CD4-positive, alpha-beta memory T cell (primary cell): ENCODE measurements at regions not wholly inside any gene's neighbourhood (a gene's known extent, or its start where the extent isn't known, plus 50 kb on each side); places are given as distances from the start of the nearest gene placed in this dataset.

Source experiments
- CTCF ChIA-PET: fragments of 350-600 bp; sonication (Branson Sonifier 250); formaldehyde crosslinking; loops from one replicate; lab custom pipeline; 2021; ENCODE audit warnings: inconsistent platforms; ENCODE audit not compliant: partially characterized antibody; lab: Charles Lee
- POLR2A ChIA-PET: fragments of 350-600 bp; sonication (Branson Sonifier 250); formaldehyde crosslinking; loops from one replicate; lab custom pipeline; 2021; ENCODE audit not compliant: partially characterized antibody; lab: Charles Lee
- DNase-seq, 5 donors: peaks; one replicate each; pipeline versions ENCODE4 v3.0.0 to v3.0.0-alpha.2; 2020 to 2022; ENCODE audit warnings: mixed read lengths in 1 of 5
- H3K27ac ChIP-seq: one replicate; pipeline ENCODE4 v1.7.0; 2013; ENCODE audit warnings: low read depth, low read length
- H3K27me3 ChIP-seq: 2 replicates; pipeline ENCODE4 v1.7.0; 2013; ENCODE audit warnings: mild to moderate bottlenecking, low read length, moderate library complexity; ENCODE audit not compliant: insufficient read depth
- H3K36me3 ChIP-seq: 2 replicates; pipeline ENCODE4 v1.7.0; 2013; ENCODE audit warnings: mild to moderate bottlenecking, low read length, moderate library complexity; ENCODE audit not compliant: insufficient read depth
- H3K4me1 ChIP-seq: 2 replicates; pipeline ENCODE4 v1.7.0; 2013; ENCODE audit warnings: mild to moderate bottlenecking, low read length, moderate library complexity; ENCODE audit not compliant: insufficient read depth
- H3K4me3 ChIP-seq, 2 donors: one replicate each; pipeline ENCODE4 v1.7.0; 2013; ENCODE audit warnings: low read length in 2 of 2, mild to moderate bottlenecking in 1 of 2
- H3K9me3 ChIP-seq, 2 donors: one replicate each; pipeline ENCODE4 v1.7.0; 2013; ENCODE audit warnings: low read length in 2 of 2, control low read depth in 1 of 2; ENCODE audit not compliant: control insufficient read depth in 1 of 2
- H3K27ac Mint-ChIP-seq, 7 donors: one replicate each; pipeline ENCODE4 v1.8.0; 2020 to 2021; ENCODE audit warnings: mixed read lengths in 7 of 7, mild to moderate bottlenecking in 6 of 7, inconsistent platforms in 3 of 7, moderate library complexity in 3 of 7
- H3K27me3 Mint-ChIP-seq, 2 donors: one replicate each; pipeline ENCODE4 v1.8.0; 2020 to 2021; ENCODE audit warnings: mixed read lengths in 2 of 2
- H3K36me3 Mint-ChIP-seq, 2 donors: one replicate each; pipeline ENCODE4 v1.8.0; 2020 to 2021; ENCODE audit warnings: mixed read lengths in 2 of 2, inconsistent platforms in 1 of 2, mild to moderate bottlenecking in 1 of 2
- H3K4me1 Mint-ChIP-seq, 4 donors: one replicate each; pipeline ENCODE4 v1.8.0; 2020 to 2021; ENCODE audit warnings: mixed read lengths in 4 of 4, mild to moderate bottlenecking in 1 of 4
- H3K4me3 Mint-ChIP-seq, 8 donors: one replicate each; pipeline ENCODE4 v1.8.0; 2020 to 2021; ENCODE audit warnings: mixed read lengths in 8 of 8, mild to moderate bottlenecking in 7 of 8, moderate library complexity in 6 of 8, inconsistent platforms in 3 of 8
- H3K9me3 Mint-ChIP-seq, 8 donors: one replicate each; pipeline ENCODE4 v1.8.0; 2020 to 2021; ENCODE audit warnings: mixed read lengths in 8 of 8, mild to moderate bottlenecking in 5 of 8, inconsistent platforms in 3 of 8, moderate library complexity in 1 of 8
- intact Hi-C: fragments of 100-400 bp; cut with micrococcal nuclease; formaldehyde crosslinking; loops from one replicate; pipeline ENCODE4 v1.15.1; 2023

- H3K4me3 Mint-ChIP-seq: no peak overlapping the region
- H3K27me3 ChIP-seq: no peaks in the 10 kb centered on the region
- peak overlapping the region in 1 of 7 donors; percentile 66 for H3K27ac Mint-ChIP-seq
- peaks cover 0 to 4% of the 10 kb centered on the region in 2 donors for H3K36me3 Mint-ChIP-seq
- H3K4me3 ChIP-seq: no peak overlapping the region
- H3K27me3 Mint-ChIP-seq: peaks cover 11 to 16% of the 10 kb centered on the region in 2 donors
- intact Hi-C loops: no loop called here
- CTCF ChIA-PET: no interaction called here
- no peak overlapping the region for H3K27ac ChIP-seq
- H3K4me1 Mint-ChIP-seq: no peaks in the 10 kb centered on the region
- no peak for DNase-seq
- H3K36me3 ChIP-seq: no peaks in the 10 kb centered on the region
- POLR2A ChIA-PET: no interaction called here
- no peaks in the 10 kb centered on the region for H3K9me3 Mint-ChIP-seq
- H3K4me1 ChIP-seq: no peaks in the 10 kb centered on the region
- no peaks in the 10 kb centered on the region for H3K9me3 ChIP-seq
Measured at GRCh38 chr2:239897596-239898235, 127.4 kb downstream of the NDUFA10 start.

- no peak overlapping the region for H3K27ac ChIP-seq
- H3K36me3 ChIP-seq: no peaks in the 10 kb centered on the region
- ChIA-PET POLR2A (no interaction called here), CTCF (no interaction called here)
- no peak overlapping the region for H3K27ac Mint-ChIP-seq
- no peak for DNase-seq
- no peaks in the 10 kb centered on the region for H3K9me3 ChIP-seq
- no peaks in the 10 kb centered on the region for H3K9me3 Mint-ChIP-seq
- no peaks in the 10 kb centered on the region for H3K4me1 Mint-ChIP-seq
- H3K36me3 Mint-ChIP-seq: peaks cover 0 to 4% of the 10 kb centered on the region in 2 donors
- H3K4me1 ChIP-seq: no peaks in the 10 kb centered on the region
- intact Hi-C loops: no loop called here
- no peaks in the 10 kb centered on the region for H3K27me3 ChIP-seq
- H3K4me3 Mint-ChIP-seq: no peak overlapping the region
- peaks cover 11 to 14% of the 10 kb centered on the region in 2 donors for H3K27me3 Mint-ChIP-seq
- H3K4me3 ChIP-seq: no peak overlapping the region
Measured at GRCh38 chr2:239896075-239896474, 129.1 kb downstream of the NDUFA10 start.

GRCh38 chr2:239895669-239896068 lies 129.5 kb downstream of the NDUFA10 start:
- H3K27ac Mint-ChIP-seq: no peak overlapping the region
- DNase-seq: no peak
- CTCF ChIA-PET: no interaction called here

GRCh38 chr2:239895116-239895515 lies 130.0 kb downstream of the NDUFA10 start:
- Mint-ChIP-seq H3K27me3 (peaks cover 11 to 14% of the 10 kb centered on the region in 2 donors), H3K4me3 (no peak overlapping the region), H3K36me3 (peaks cover 0 to 4% of the 10 kb centered on the region in 2 donors), H3K4me1 (no peaks in the 10 kb centered on the region), H3K27ac (no peak overlapping the region), H3K9me3 (no peaks in the 10 kb centered on the region)
- ChIA-PET POLR2A (no interaction called here), CTCF (no interaction called here)
- no peaks in the 10 kb centered on the region for H3K27me3 ChIP-seq
- no peaks in the 10 kb centered on the region for H3K4me1 ChIP-seq
- no peak for DNase-seq
- no peaks in the 10 kb centered on the region for H3K9me3 ChIP-seq
- no peak overlapping the region for H3K4me3 ChIP-seq
- intact Hi-C loops: no loop called here
- no peak overlapping the region for H3K27ac ChIP-seq
- H3K36me3 ChIP-seq: no peaks in the 10 kb centered on the region

More at GRCh38 chr2:239895669-239896068, 129.5 kb downstream of the NDUFA10 start:
- Histone ChIP-seq H3K9me3 (no peaks in the 10 kb centered on the region), H3K27me3 (no peaks in the 10 kb centered on the region), H3K36me3 (no peaks in the 10 kb centered on the region), H3K4me3 (no peak overlapping the region), H3K27ac (no peak overlapping the region), H3K4me1 (no peaks in the 10 kb centered on the region)
- no peaks in the 10 kb centered on the region for H3K4me1 Mint-ChIP-seq
- H3K9me3 Mint-ChIP-seq: no peaks in the 10 kb centered on the region
- peaks cover 11 to 14% of the 10 kb centered on the region in 2 donors for H3K27me3 Mint-ChIP-seq
- POLR2A ChIA-PET: no interaction called here
- no peak overlapping the region for H3K4me3 Mint-ChIP-seq
- intact Hi-C loops: no loop called here
- H3K36me3 Mint-ChIP-seq: peaks cover 0 to 4% of the 10 kb centered on the region in 2 donors

GRCh38 chr2:239894276-239894675 lies 130.9 kb downstream of the NDUFA10 start:
- no peaks in the 10 kb centered on the region for H3K9me3 Mint-ChIP-seq
- no peak overlapping the region for H3K4me3 Mint-ChIP-seq
- peak overlapping the region in 3 of 7 donors; percentile 26 to 51 (median 38) for H3K27ac Mint-ChIP-seq
- Histone ChIP-seq H3K36me3 (no peaks in the 10 kb centered on the region), H3K4me1 (no peaks in the 10 kb centered on the region), H3K27ac (no peak overlapping the region), H3K4me3 (no peak overlapping the region), H3K27me3 (no peaks in the 10 kb centered on the region), H3K9me3 (no peaks in the 10 kb centered on the region)
- ChIA-PET POLR2A (no interaction called here), CTCF (interaction anchor here (0.9 kb wide), 1 partner anchor 9 kb away, joined by 4 read pairs; no protein-coding TSS in a partner anchor)
- DNase-seq: no peak
- peaks cover 11% of the 10 kb centered on the region in 2 donors for H3K27me3 Mint-ChIP-seq
- H3K4me1 Mint-ChIP-seq: no peaks in the 10 kb centered on the region
- peaks cover 0 to 4% of the 10 kb centered on the region in 2 donors for H3K36me3 Mint-ChIP-seq
- intact Hi-C loops: no loop called here

- H3K27me3 ChIP-seq: no peaks in the 10 kb centered on the region
- Mint-ChIP-seq H3K27ac (no peak overlapping the region), H3K27me3 (peaks cover 11% of the 10 kb centered on the region in 2 donors), H3K9me3 (no peaks in the 10 kb centered on the region), H3K4me3 (no peak overlapping the region), H3K36me3 (peaks cover 0 to 4% of the 10 kb centered on the region in 2 donors), H3K4me1 (no peaks in the 10 kb centered on the region)
- POLR2A ChIA-PET: no interaction called here
- CTCF ChIA-PET: no interaction called here
- no peak for DNase-seq
- H3K9me3 ChIP-seq: no peaks in the 10 kb centered on the region
- intact Hi-C loops: no loop called here
- no peak overlapping the region for H3K4me3 ChIP-seq
- H3K4me1 ChIP-seq: no peaks in the 10 kb centered on the region
- H3K36me3 ChIP-seq: no peaks in the 10 kb centered on the region
- H3K27ac ChIP-seq: no peak overlapping the region
Measured at GRCh38 chr2:239893236-239893515, 132.0 kb downstream of the NDUFA10 start.

- no peak overlapping the region for H3K4me3 Mint-ChIP-seq
- no peaks in the 10 kb centered on the region for H3K9me3 ChIP-seq
- H3K36me3 ChIP-seq: no peaks in the 10 kb centered on the region
- no peak for DNase-seq
- intact Hi-C loops: no loop called here
- no peak overlapping the region for H3K27ac Mint-ChIP-seq
- H3K4me1 ChIP-seq: no peaks in the 10 kb centered on the region
- H3K4me3 ChIP-seq: no peak overlapping the region
- H3K27me3 ChIP-seq: no peaks in the 10 kb centered on the region
- ChIA-PET POLR2A (no interaction called here), CTCF (no interaction called here)
- H3K27me3 Mint-ChIP-seq: peaks cover 11% of the 10 kb centered on the region in 2 donors
- no peak overlapping the region for H3K27ac ChIP-seq
- H3K9me3 Mint-ChIP-seq: no peaks in the 10 kb centered on the region
- no peaks in the 10 kb centered on the region for H3K4me1 Mint-ChIP-seq
- peaks cover 0 to 4% of the 10 kb centered on the region in 2 donors for H3K36me3 Mint-ChIP-seq
Measured at GRCh38 chr2:239892441-239893235, 132.5 kb downstream of the NDUFA10 start.
